ENCODE measurements at regions not wholly inside any gene's neighbourhood (a gene's known extent, or its start where the extent isn't known, plus 50 kb on each side); places are given as distances from the start of the nearest gene placed in this dataset.
"Not testable (repeated sequence)": the region's sequence is repeated elsewhere in the genome, so short reads cannot be mapped to it uniquely, and the experiment has no call there.

DNA sequence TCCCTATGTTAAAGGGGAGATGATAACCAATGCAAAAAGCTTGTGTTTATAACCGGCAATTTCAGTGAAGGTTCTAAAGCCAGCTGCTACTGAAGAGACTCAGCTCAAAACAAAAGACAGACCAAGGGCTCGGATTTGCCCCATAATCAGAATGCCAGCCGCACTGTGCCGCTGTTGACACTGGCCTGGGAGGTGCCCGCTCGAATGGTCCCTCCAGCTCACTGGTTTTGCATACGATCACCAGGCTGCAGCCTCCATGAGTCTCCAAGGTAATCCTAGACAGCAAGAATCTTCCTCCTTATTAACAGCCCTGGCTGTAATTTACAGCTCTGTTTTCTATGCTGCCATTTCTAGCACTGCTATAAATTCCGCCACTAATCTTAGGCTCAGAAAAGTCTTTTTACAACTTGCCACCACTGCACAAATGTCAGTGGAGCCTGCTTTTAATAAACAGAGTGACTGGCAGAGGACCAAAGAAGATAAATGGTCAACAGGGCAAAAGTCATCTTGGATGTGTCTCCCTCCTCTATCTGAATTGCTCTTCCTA, 155.7 kb upstream of the SH3BP4 start:
- no peak for DNase-seq

DNA sequence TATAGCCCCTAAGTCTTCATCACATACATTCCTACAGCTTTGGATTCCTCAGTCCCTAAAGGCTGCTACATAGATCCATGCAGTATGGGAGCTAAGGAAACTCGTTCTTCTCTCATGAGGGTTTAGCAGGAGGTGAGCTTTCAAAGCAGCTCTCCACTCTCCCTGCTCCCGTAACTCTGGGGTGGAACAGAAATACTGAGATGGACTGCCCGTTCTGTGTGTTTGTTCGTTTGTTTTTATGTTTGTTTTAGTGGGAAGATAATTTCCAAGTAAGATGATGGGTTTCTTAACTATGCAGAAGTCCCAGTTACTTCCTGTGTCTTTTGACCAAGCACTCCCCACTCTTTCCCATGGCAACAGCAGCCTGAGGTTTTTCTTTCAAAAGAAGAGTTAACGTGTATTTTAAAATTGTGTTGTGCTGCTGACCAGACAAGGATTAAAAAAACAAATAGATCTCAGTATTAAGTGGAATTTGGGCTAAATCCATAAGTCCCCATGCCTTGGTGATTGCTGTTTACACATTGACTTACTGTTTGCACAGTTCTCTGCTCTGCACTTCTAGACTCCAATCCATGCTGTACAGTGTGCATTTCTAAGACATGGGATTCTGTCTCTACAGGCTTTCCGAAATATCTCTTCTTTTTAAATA, 156.4 kb upstream of the SH3BP4 start:
- DNase-seq: no peak

DNA sequence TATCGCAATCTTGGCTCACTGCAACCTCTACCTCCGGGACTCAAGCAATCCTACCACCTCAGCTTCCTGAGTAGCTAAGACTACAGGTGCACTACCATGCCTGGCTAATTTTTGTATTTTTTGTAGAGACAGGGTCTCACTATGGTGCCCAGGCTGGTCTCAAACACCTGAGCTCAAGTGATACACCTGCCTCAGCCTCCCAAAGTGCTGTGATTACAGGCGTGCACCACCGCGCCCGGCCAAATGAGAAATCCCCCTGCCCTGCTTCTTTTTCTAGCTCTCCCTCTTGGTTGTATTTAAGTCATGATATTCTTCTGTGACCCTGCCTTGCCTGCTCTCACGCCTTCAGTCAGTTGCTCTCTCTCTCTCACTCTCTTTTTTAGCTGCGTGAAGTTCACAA, 157.0 kb upstream of the SH3BP4 start:
- no peak for DNase-seq

DNA sequence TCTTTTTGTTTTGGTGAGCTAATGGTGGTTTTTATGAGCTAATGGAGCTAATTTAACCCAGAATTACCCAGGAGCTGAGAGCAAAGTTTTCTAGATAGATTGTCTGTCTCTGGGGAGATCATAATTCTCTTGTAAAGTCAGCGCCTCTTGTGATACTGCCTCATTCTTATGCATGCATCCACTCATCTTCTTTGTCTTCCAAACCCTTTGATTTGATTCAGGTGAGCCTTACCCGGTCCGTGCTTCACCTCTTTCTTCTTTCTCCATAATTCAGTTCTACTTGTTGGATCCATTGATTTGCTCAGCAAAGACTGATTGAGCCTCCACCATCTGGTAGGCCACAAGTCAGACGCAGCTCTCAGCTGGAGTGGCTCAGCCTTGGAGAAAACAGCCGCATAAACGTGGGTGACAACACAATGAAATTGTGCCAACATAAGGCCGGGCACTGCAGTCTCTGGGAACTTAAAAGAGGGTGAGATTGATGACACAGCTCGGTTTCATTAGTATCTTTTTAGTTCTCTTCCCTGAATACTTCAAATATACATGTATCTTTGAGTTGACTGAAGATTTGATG, 158.5 kb upstream of the SH3BP4 start:
- no peak for DNase-seq

DNA sequence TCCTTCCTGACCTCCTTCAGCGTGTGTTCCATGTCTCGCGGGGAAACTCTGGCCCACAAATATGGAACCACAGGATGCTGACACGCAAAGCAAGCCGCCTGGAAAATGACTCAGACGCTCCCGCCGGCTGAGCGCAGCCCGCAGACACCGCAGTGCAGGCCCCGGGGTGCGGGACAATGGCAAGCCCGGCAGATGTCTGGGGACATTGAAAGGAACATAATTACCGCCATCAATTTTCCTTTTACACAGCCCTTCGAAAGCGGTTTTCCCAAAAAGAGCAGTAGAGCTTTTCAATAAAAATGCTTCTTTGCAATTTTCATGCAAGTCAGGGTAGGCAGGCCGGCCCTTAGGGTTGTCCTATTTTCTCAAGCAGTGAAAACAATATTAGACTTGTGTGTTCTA, 159.2 kb upstream of the SH3BP4 start:
- no peak for DNase-seq

DNA sequence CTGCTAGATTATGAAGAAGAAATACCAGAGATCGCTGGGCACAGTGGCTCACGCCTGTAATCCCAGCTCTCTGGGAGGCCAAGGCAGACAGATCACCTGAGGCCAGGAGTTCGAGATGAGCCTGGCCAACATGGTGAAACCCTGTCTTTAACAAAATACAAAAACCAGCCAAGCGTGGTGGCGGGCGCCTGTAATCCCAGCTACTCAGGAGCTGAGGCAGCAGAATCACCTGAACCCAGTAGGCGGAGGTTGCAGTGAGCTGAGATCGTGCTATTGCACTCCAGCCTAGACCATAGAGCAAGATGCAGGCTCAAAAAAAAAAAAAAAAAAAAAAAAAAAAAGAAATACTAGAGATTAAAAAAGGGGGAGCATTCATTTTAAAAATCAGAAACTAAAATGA, 159.7 kb upstream of the SH3BP4 start:
- DNase-seq: not testable (repeated sequence)

DNA sequence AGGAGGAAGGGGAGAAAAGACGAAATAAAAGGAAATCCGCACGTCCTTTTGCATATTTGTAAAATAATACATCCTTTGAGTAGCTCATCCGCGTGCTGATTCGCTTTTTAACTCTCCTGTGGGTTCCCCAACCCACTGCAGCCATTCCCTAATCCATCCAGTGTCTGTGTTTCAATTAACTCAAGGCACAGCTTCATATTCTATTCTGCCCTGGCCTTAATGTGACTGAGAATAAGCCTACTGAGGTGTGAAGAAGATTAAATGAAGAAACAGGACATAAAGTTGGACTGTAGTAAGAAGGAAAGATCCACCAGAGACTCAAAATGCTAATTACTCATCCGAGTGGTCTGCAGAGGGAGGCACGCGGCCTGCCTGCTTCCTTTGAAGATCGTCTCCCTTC, 161.4 kb upstream of the SH3BP4 start:
- no peak for DNase-seq

DNA sequence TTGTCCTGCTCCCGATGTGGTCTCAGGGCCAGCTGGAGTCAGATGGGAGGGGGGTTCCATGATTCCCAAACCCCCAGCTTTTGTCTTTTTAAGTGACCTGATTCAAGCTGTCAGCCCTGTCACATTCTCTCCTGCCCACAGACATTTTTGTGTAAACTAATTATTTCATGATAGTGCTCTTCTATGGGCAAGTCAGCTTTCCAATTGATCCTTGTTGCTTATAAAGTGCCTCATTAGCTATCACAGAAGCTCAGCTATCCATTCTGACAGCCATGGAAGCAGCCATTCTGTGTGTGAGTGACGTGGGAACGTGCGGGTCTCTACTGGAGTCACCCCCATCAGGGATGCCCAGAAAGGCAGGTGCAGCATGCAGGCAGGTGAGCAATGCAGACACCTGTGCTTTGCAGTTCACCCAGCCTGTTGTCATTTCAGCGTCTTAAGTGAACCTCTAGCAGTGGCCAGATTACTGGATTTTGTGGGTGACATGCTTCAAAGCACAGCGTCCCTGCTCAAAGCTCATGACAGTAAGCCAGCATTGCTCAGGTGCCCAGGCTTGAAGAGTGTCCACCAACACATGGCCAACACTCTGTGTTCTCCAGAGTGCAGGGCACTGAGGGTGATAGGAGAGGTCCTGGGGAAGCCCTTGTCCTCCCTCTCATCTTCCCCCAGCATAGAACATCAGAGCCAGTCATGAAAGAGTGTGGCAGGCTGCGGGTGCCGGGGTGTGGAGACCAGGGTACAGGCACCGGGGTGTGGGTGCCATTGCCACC, 162.1 kb upstream of the SH3BP4 start:
- no peak for DNase-seq

DNA sequence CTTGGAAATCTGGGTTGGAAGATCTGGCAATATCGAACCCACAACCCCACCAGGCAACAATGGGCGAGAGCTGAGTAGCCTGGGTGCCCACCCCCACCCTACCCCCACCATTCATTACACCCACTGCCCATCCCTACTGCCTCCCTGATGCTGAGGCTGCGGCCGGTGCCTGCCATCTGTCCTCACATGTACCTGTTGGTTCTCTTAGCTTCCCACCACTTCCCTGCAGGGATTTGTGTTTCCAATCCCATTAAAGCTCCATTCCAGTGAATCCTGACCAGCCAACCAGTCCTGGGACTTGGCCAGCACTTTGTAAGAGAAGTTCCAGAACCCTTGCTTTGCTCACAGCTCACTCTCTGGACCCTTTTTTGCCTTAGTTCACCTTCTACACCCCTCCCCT, 163.0 kb upstream of the SH3BP4 start:
- no peak for DNase-seq

DNA sequence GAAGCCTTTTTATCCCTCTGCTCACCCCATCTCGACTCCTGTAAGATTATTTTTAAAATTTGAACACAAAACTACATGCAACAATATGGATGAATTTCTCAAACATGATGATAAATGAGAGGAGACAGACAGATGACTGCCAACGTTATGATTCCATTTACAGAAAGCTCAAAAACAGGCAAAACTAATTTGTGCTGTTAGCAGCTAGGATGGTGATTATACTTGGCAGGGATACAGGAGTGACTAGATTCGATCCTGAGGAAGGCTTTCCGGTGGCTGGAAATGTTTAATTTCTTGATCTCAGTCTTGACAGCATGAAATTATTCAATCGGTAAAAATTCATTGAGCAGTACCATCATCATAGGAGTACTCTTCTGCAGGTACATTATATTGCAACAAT, 163.4 kb upstream of the SH3BP4 start:
- DNase-seq: no peak

DNA sequence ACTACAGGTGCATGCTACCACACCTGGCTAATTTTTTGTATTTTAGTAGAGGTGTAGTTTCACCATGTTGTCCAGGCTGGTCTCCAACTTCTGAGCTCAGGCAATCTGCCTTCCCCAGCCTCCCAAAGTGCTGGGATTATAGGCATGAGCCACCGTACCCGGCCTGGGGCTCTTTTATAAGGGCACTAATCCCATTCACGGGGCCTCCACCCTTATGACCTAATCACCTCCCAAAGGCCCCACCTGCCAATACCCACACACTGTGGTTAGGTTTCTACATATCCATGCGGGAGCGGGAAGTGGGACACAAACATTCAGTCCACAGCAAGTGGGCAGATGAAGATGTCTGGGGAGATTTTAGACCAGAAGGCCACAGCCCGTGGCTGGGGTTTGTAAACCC, 164.7 kb upstream of the SH3BP4 start:
- no peak for DNase-seq

DNA sequence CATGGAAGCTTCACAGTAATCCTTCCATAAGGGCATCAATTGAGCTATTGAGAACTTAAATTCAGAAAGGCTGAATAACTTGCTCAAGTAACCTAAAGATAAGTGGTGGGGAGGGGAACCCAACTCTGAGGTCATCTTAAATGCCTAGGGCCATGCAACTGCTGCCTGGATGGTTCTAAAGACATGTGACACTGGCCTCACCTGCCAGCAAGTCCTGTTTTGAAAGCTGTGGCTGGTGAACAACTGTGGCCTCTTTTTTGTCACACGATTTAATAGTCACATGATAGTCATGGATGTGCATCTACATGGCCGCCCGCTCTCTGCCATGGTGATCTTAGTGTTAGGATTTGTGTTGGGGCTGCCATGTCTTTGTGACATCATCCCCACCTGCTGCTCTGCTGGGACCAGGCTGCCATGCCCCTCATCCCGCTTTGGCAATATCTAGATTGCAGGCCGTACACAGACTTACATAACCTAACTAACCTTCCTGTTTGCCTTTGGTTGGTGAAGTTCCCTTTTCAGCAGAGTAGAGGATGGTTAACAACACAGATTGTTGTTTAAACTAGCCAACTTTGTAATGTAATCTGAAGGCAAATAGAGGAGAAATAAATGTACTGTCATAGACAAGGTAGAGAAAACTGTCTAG, 177.9 kb upstream of the SH3BP4 start:
- no peak for DNase-seq

DNA sequence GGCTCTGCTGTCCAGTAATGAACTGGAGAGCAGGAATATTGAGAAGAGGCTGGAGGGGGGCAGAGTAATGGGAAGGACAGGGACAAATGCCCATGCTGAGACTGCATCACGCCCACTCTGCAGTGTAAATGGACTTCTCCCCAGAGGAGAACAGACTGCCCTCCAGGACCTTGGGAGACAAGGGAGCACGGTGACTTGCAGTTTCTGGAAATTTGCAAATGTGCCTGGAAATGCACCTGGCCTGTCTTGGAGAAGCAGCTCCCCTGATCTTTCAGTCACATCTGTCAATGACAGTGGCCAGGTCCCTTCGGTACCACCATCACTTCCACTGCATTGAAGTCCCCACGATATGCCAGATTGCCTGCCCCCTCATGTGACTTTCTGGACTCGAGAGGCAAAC, 178.7 kb upstream of the SH3BP4 start:
- no peak for DNase-seq

DNA sequence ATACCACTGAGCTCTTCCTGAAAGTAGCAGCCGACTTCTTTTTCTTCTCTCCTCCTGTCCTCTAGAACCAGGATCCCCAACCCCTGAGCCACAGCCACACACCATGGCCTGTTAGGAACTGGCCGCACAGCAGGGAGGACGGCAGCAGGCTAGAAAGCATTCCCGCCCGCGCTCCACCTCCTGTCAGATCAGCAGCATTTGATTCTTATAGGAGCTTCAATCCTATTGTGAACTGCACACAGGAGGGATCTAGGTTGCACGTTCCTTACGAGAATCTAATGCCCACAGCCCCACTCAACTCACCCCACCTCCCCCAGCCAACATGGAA, 179.1 kb upstream of the SH3BP4 start:
- DNase-seq: no peak

DNA sequence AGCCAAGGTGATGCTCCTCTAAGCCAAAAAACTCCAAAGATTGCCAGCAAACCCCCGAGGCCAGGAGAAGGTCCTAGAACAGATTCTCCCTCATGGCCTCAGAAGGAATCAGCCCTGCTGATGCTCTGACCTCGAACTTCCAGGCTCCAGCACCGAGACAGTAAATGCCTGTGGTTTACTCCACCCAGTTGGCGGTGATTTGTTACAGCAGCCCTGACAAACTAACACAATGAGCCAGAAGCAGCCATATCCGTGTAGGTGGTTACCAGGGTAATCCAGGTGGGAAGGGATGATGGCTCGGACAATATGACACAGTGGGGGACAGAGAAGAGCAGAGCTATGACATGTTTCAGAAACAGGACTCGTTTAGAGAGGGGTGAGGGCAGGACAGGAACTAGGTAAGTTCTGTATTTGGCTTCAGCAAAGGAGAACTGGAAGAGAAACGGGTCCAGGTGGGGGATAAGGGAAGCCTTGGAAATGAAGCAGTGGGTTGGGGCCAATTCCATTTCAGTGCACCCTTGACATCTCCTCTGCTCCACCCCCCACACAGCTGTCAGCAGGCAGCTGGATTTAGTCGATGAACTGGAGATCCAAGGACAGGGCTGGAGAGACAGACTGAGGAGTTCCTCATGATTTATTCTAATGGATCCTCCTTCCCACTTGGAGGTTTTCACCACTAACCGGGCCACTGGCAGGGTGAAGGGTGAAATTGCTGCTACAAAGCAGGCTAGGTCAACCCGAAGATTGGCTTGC, 179.7 kb upstream of the SH3BP4 start:
- no peak for DNase-seq

DNA sequence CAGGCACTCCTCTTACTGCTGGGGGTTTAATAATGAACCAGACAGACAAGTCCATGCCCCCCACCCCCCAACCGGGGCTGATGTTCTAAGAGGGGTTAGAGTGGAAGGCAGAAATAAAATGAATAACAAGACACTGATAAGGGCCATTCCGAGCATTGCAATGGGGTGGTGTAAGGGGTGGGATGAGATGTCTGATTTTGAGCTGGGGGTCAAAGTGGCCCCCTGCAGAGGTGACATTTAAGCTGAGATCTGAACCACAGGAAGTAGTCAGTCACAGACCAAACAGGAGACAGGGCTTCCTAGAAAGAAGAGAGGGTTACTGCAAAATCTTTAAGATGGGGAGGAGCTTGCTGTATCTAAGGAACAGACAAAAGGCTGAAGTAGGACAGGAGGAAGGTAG, 180.6 kb upstream of the SH3BP4 start:
- DNase-seq: no peak

DNA sequence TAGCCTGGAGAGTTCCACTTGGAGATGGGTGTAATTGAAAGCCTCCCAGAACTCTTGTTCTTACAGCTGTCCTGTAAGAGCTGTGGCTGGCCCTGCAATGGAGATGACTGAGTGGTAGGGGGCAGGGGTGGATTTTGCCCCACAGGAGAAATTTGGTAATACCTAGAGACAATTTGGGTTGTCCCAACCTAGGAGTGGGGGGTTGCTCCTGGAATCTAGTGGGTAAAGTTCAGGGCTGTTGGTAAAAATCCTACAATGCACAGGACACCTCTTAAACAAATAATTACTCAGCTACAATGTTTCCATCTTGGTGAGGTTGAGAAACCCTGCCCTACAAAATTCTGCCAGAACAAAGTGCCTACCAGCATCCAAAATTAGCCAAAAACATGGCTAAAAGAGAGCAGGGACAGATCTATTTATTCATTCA, 181.1 kb upstream of the SH3BP4 start:
- DNase-seq: no peak

DNA sequence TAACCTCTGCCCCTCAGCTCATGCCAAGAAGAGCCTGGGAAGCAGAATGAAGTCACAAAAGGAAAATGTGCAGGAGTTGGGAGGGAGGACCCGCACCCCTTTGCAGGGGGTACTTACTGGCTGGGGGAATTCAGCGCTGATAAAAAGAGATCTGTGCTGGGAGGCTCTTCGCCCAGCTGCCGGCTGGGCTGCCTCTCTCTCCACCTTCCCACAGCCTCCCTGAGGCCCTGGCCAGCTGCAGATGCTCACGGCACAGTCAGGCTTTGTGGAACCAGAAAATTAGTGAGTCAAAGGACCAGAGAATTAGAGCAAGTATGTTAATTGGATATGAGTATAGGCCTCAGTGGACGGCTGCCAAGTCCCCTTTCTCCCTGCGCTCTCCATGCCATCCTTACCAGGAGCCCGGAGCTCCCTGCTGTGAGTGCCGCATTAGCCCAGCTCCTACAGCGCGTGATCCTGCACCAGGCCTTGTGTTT, 181.7 kb upstream of the SH3BP4 start:
- no peak for DNase-seq

DNA sequence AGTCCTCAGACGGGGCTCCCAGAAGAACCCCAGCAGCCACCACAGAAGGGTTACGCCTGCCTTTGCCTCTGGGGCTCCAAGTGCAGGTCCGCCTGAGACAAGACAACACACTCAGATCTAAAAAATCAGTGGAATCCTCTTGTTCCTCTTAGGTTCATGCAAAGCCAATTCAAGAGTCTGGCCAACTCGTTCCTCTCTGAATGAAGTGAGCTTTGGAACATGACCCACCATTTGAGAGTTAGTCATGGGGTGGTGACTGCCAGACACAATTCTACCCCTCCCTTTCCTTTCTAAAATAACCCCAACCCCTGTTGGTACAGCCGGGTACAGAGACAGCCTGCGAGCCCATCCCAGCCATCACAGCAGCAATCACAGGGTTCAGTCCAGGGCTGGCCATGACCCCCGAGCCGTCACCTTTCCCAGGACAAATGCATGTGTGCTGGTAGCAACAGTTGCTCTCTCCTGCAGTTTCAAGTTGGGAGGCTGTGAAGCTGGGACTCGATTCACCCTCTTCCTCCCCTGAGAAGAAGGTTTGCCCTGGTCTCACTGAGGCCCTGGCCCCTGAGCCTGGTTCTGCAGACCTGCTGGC, 183.1 kb upstream of the SH3BP4 start:
- DNase-seq: no peak

DNA sequence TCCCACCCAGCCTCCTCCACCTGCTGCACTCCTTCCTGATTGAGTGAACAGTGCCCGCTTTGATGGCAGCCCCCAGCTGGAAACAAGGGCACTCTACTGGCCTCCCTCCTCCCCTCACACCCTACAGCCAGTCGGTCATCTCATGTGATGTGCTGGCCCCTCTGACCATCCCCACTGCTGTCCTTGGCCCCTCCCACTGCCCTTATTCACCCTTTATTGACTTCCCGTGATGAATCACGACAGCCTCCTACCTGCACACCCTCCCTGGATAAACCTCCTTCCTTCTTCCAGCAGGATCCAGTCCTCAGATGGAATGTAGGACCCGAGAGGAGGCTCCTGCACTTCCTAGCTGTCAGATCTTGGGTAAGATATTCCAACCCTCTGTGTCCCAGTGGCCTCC, 186.5 kb upstream of the SH3BP4 start:
- no peak for DNase-seq

DNA sequence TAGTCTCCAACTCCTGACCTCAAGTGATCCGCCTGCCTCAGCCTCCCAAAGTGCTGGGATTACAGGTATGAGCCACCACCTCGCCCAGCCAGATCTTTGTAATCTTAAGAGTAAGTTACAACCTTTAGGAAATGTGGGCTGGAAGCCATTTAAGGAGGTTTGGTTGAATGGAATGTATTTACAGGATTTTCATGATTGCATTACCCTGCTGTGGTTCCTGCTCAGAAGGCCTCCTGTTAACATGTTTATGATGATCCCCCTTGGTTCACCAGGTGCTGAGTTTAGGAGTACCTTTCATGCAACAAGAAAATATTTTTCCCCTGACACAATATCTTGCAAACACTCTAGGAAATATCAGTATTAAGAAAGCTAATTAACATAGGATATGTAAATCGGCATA, 187.4 kb upstream of the SH3BP4 start:
- no peak for DNase-seq

Measured in CD4-positive, alpha-beta T cell treated with Interleukin-10 for 1 hour (primary cell).